HepG2 (cell line): ENCODE measurements at regions not wholly inside any gene's neighbourhood (a gene's known extent, or its start where the extent isn't known, plus 50 kb on each side); places are given as distances from the start of the nearest gene placed in this dataset.

Source experiments
- CTCF ChIP-seq: sonication (generic); formaldehyde crosslinking; IDR thresholded peaks from 2 replicates; pipeline ENCODE4 v1.5.0; 2020; ENCODE audit warnings: mild to moderate bottlenecking, missing genetic modification reagents, moderate library complexity
- ETV6 ChIP-seq: sonication (generic); formaldehyde crosslinking; conservative IDR thresholded peaks from 2 replicates; pipeline ENCODE4 v1.4.0; 2020; ENCODE audit warnings: missing genetic modification reagents

GRCh38 chr4:175176710-175177109, 258.6 kb downstream of the ADAM29 start:
- TF ChIP-seq CTCF (CRISPR knock-in tag), result no peak
- no peak for TF ChIP-seq ETV6 (CRISPR knock-in tag)
